ENCODE measurements at regions not wholly inside any gene's neighbourhood (a gene's known extent, or its start where the extent isn't known, plus 50 kb on each side); places are given as distances from the start of the nearest gene placed in this dataset.

DNA sequence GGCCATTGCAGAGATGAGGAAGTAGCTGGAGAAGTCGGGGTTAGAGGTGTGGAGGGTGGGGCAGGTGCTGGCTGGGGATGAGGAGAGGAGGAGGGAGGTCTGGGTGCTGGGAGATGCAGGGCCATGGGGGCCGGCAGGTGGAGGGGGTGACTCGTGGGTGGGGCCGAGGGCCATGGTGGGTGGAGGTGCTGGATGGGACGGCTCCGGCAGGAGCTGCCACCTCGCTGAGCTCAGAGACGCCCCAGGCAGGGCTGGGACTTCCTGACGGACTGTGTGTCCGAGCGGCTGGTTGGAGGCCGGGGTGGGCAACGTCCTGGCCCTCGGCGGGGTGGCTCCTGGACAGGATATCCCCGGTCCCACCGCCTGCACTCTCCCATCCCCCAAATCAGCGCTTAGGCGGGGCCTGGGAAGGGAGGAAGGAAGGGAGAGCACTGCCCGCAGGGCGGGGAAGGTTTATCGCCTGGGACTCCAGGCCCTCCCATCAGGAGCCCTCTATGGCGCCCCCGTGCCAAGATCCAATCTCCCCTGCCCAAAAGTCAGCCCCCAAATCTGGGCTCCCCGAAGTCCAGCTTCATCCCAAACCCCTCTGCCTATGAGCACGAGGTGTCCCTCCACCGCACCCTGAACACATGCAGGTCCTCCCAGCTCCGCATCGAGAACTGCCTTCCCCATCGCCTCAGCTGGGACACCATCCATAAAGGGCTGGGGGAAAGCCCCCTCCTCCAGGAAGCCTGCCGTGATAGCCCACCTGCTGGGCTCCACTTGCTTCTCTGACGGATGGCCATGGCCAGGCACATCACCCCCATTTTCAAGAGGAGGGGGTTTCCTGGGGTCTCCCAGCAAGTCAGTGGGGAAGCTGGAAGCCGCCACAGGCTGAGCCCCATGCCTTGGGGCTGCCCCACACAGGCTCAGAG lies 58.3 kb upstream of the NOTCH1 start:
- Mint-ChIP-seq H3K27ac (ENCODE audit: unreplicated experiment) (no peak overlapping the region), H3K27me3 (ENCODE audit: low read depth, unreplicated experiment) (peaks cover 19% of the 10 kb centered on the region), H3K9me3 (ENCODE audit: unreplicated experiment) (no peaks in the 10 kb centered on the region), H3K4me3 (ENCODE audit: unreplicated experiment) (no peak overlapping the region), H3K4me1 (ENCODE audit: low read depth, unreplicated experiment) (no peaks in the 10 kb centered on the region), H3K36me3 (ENCODE audit: low read depth, unreplicated experiment) (no peaks in the 10 kb centered on the region)
- FAIRE-seq (no peak), DNase-seq (ENCODE audit: low read depth) (no peak)
- H3K4me3 ChIP-seq (ENCODE audit: insufficient read depth, low read depth, low read length) = no peak overlapping the region
- H3K4me2 ChIP-seq (ENCODE audit: low read length) = no peak overlapping the region
- H3K4me1 ChIP-seq (ENCODE audit: insufficient read depth, low read length) = no peaks in the 10 kb centered on the region
- H3K27me3 ChIP-seq (ENCODE audit: insufficient read depth, low read length) = peaks cover 3% of the 10 kb centered on the region
- no peak overlapping the region for H3K9ac ChIP-seq (ENCODE audit: low read length)
- no peaks in the 10 kb centered on the region for H3K36me3 ChIP-seq (ENCODE audit: insufficient read depth, low read length)
- no peak overlapping the region for H3K27ac ChIP-seq (ENCODE audit: low read depth, low read length)
- TF ChIP-seq, protein P1, sequence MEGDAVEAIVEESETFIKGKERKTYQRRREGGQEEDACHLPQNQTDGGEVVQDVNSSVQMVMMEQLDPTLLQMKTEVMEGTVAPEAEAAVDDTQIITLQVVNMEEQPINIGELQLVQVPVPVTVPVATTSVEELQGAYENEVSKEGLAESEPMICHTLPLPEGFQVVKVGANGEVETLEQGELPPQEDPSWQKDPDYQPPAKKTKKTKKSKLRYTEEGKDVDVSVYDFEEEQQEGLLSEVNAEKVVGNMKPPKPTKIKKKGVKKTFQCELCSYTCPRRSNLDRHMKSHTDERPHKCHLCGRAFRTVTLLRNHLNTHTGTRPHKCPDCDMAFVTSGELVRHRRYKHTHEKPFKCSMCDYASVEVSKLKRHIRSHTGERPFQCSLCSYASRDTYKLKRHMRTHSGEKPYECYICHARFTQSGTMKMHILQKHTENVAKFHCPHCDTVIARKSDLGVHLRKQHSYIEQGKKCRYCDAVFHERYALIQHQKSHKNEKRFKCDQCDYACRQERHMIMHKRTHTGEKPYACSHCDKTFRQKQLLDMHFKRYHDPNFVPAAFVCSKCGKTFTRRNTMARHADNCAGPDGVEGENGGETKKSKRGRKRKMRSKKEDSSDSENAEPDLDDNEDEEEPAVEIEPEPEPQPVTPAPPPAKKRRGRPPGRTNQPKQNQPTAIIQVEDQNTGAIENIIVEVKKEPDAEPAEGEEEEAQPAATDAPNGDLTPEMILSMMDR (IDR thresholded peaks at IDR 0.05; ENCODE audit: insufficient read depth, low read depth, low read length) = no peak
- no peak for TF ChIP-seq EZH2 (IDR thresholded peaks at IDR 0.05; ENCODE audit: insufficient read depth, low read length)
- no peaks in the 10 kb centered on the region for H3K9me3 ChIP-seq (ENCODE audit: insufficient read depth, low read depth, low read length)
- no peaks in the 10 kb centered on the region for H3K79me2 ChIP-seq (ENCODE audit: insufficient read depth, low read length)
- no peaks in the 10 kb centered on the region for H4K20me1 ChIP-seq (ENCODE audit: insufficient read depth, low read length)
- no peak overlapping the region for H2AFZ ChIP-seq (ENCODE audit: low read depth, low read length)

DNA sequence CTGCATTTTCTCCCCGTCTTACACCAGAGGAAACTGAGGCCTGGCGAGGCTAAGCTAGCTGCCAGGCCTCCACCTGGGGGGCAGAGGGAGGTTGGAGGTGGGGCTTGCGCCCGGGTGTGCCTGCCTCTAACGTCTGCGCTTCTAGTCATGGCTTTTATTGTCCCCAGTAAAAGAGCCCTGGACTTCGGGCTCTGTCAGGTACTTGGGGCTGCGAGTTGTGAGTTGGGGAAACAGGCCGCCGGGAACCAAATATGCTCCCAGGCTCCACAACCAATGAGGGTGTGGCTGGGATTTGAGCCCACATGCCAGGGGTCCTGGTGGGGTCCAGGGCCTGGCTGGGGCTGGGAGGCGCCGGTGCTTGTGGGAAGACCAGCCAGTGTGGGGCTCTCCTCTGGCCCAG lies 57.4 kb upstream of the NOTCH1 start:
- Histone ChIP-seq H3K27ac (ENCODE audit: low read depth, low read length) (no peak overlapping the region), H3K4me2 (ENCODE audit: low read length) (no peak overlapping the region), H4K20me1 (ENCODE audit: insufficient read depth, low read length) (no peaks in the 10 kb centered on the region), H2AFZ (ENCODE audit: low read depth, low read length) (no peak overlapping the region), H3K4me1 (ENCODE audit: insufficient read depth, low read length) (no peaks in the 10 kb centered on the region), H3K27me3 (ENCODE audit: insufficient read depth, low read length) (peaks cover 3% of the 10 kb centered on the region), H3K4me3 (ENCODE audit: insufficient read depth, low read depth, low read length) (no peak overlapping the region), H3K36me3 (ENCODE audit: insufficient read depth, low read length) (no peaks in the 10 kb centered on the region), H3K9ac (ENCODE audit: low read length) (no peak overlapping the region), H3K9me3 (ENCODE audit: insufficient read depth, low read depth, low read length) (no peaks in the 10 kb centered on the region), H3K79me2 (ENCODE audit: insufficient read depth, low read length) (no peaks in the 10 kb centered on the region)
- H3K36me3 Mint-ChIP-seq (ENCODE audit: low read depth, unreplicated experiment) = no peaks in the 10 kb centered on the region
- no peak overlapping the region for H3K27ac Mint-ChIP-seq (ENCODE audit: unreplicated experiment)
- peaks cover 15% of the 10 kb centered on the region for H3K27me3 Mint-ChIP-seq (ENCODE audit: low read depth, unreplicated experiment)
- DNase-seq (ENCODE audit: low read depth) (no peak), FAIRE-seq (no peak)
- no peaks in the 10 kb centered on the region for H3K9me3 Mint-ChIP-seq (ENCODE audit: unreplicated experiment)
- TF ChIP-seq, protein P1 (IDR thresholded peaks at IDR 0.05; ENCODE audit: insufficient read depth, low read depth, low read length) = no peak
- no peak for TF ChIP-seq EZH2 (IDR thresholded peaks at IDR 0.05; ENCODE audit: insufficient read depth, low read length)
- H3K4me3 Mint-ChIP-seq (ENCODE audit: unreplicated experiment) = no peak overlapping the region
- no peaks in the 10 kb centered on the region for H3K4me1 Mint-ChIP-seq (ENCODE audit: low read depth, unreplicated experiment)

Measured in astrocyte (in vitro differentiated cells and primary cell).